A549 (cell line): ENCODE measurements at regions not wholly inside any gene's neighbourhood (a gene's known extent, or its start where the extent isn't known, plus 50 kb on each side); places are given as distances from the start of the nearest gene placed in this dataset.
A peak's percentile ranks its signal among the peaks of the same experiment; 100 is the strongest.

Source experiments
- ATAC-seq, 2 experiments: fragments of 200-7000 bp in 1 of 2; fragments of >200 bp in 1 of 2; cut with Nextera tagmentation in 1 of 2; cut with Tn5 transposase in 1 of 2; 3 replicates each; pipeline versions ENCODE4 v1.8.0 to v1.9.1; 2018 to 2020; ENCODE audit warnings: mild to moderate bottlenecking in 1 of 2, moderate library complexity in 1 of 2
- CTCF ChIA-PET: fragments of 300-600 bp; sonication (Branson Sonifier 250); formaldehyde crosslinking; extraction: SDS; loops from one replicate; lab custom pipeline; 2021; ENCODE audit warnings: antibody characterized with exemption, inconsistent platforms; lab: Yijun Ruan, JAX
- POLR2A ChIA-PET: fragments of 350-600 bp; formaldehyde crosslinking; extraction: SDS; loops from one replicate; lab custom pipeline; 2021; ENCODE audit warnings: antibody characterized with exemption, inconsistent platforms; lab: Yijun Ruan, JAX
- DNase-seq, 2 experiments: peaks; one replicate each; pipeline versions ENCODE4 v3.0.0 to v3.0.0-alpha.2; 2011 to 2016; ENCODE audit warnings: low read depth in 1 of 2, low spot score in 1 of 2
- FAIRE-seq: peaks from 2 replicates; lab custom pipeline; 2011; peaks lifted over from hg19 to GRCh38; lab: Jason Lieb, UNC
- H3K27ac ChIP-seq, 2 experiments: fragments of >200 bp; sonication (Bioruptor Twin); formaldehyde crosslinking; 3 replicates each; pipeline ENCODE4 v1.5.1; 2016 to 2017
- H3K4me1 ChIP-seq: fragments of >200 bp; sonication (Bioruptor Twin); formaldehyde crosslinking; 3 replicates; pipeline ENCODE4 v1.6.1; 2016
- H3K4me2 ChIP-seq: fragments of >200 bp; sonication (Bioruptor Twin); formaldehyde crosslinking; 3 replicates; pipeline ENCODE4 v1.6.1; 2016
- H3K4me3 ChIP-seq: fragments of >200 bp; sonication (Bioruptor Twin); formaldehyde crosslinking; 3 replicates; pipeline ENCODE4 v1.5.1; 2016
- H3K9me3 ChIP-seq: fragments of >200 bp; sonication (Bioruptor Twin); formaldehyde crosslinking; 3 replicates; pipeline ENCODE4 v1.6.1; 2016
- CBX2 ChIP-seq: fragments of 200-600 bp; sonication (generic); IDR thresholded peaks from 2 replicates; pipeline ENCODE4 v1.6.1; 2016; ENCODE audit warnings: low read depth, mild to moderate bottlenecking, borderline replicate concordance
- CEBPB ChIP-seq, 2 experiments: fragments of >200 bp in 1 of 2; sonication (Bioruptor Twin) in 1 of 2; formaldehyde crosslinking in 1 of 2; IDR thresholded peaks; 2 replicates each; pipeline ENCODE4 v1.6.1; 2012 to 2016
- CHD4 ChIP-seq: fragments of 200-600 bp; sonication (generic); IDR thresholded peaks from 2 replicates; pipeline ENCODE4 v1.6.1; 2016; ENCODE audit warnings: antibody characterized with exemption, mild to moderate bottlenecking, borderline replicate concordance
- EP300 ChIP-seq, 2 experiments: fragments of >200 bp; sonication (Bioruptor Twin); formaldehyde crosslinking; IDR thresholded peaks; 2 replicates in 1 of 2; 3 replicates in 1 of 2; pipeline ENCODE4 v1.6.1; 2016 to 2017
- FOSB ChIP-seq: fragments of 250-450 bp; sonication (Bioruptor Pico); IDR thresholded peaks from 2 replicates; pipeline ENCODE4 v1.5.0; 2020; ENCODE audit warnings: mild to moderate bottlenecking, moderate library complexity
- GATA3 ChIP-seq: IDR thresholded peaks from 2 replicates; pipeline ENCODE4 v1.6.1; 2012; ENCODE audit warnings: borderline replicate concordance
- HDAC2 ChIP-seq: fragments of 200-600 bp; sonication (generic); IDR thresholded peaks from 2 replicates; pipeline ENCODE4 v1.6.1; 2016
- HOXB13 ChIP-seq: fragments of 250-450 bp; sonication (Bioruptor Pico); IDR thresholded peaks from 2 replicates; pipeline ENCODE4 v1.5.0; 2020; ENCODE audit warnings: low read depth, mild to moderate bottlenecking, moderate library complexity
- JUNB ChIP-seq: fragments of >200 bp; sonication (Bioruptor Twin); formaldehyde crosslinking; IDR thresholded peaks from 2 replicates; pipeline ENCODE4 v1.6.1; 2016
- KDM1A ChIP-seq: fragments of 200-600 bp; sonication (generic); IDR thresholded peaks from 2 replicates; pipeline ENCODE4 v1.6.1; 2016; ENCODE audit warnings: low read depth, mild to moderate bottlenecking
- KDM5A ChIP-seq: fragments of 200-600 bp; sonication (generic); IDR thresholded peaks from 2 replicates; pipeline ENCODE4 v1.6.1; 2016; ENCODE audit warnings: antibody characterized with exemption, mild to moderate bottlenecking
- MAX ChIP-seq: IDR thresholded peaks from 2 replicates; pipeline ENCODE4 v1.6.1; 2012
- NFE2L2 ChIP-seq: fragments of 150-350 bp; conservative IDR thresholded peaks from 2 replicates; pipeline ENCODE4 v1.6.1; 2014; ENCODE audit warnings: low read length
- NR3C1 ChIP-seq: fragments of >200 bp; sonication (Bioruptor Twin); formaldehyde crosslinking; IDR thresholded peaks from 3 replicates; pipeline ENCODE4 v1.6.1; 2017
- PBX3 ChIP-seq: IDR thresholded peaks from 2 replicates; pipeline ENCODE4 v1.6.1; 2012
- POLR2A ChIP-seq: IDR thresholded peaks from 2 replicates; pipeline ENCODE4 v1.6.1; 2012; ENCODE audit warnings: mild to moderate bottlenecking, low read length
- POLR2AphosphoS2 ChIP-seq: conservative IDR thresholded peaks from 2 replicates; pipeline ENCODE4 v1.6.1; 2012; ENCODE audit warnings: low read length, improper control_type of control experiment, inconsistent platforms
- RAD21 ChIP-seq, 2 experiments: fragments of >200 bp in 1 of 2; sonication (Bioruptor Twin) in 1 of 2; formaldehyde crosslinking in 1 of 2; IDR thresholded peaks in 1 of 2; conservative IDR thresholded peaks in 1 of 2; 2 replicates in 1 of 2; 3 replicates in 1 of 2; pipeline ENCODE4 v1.6.1; 2012 to 2018; ENCODE audit warnings: inconsistent platforms in 1 of 2
- RARB ChIP-seq: fragments of 250-450 bp; sonication (Bioruptor Pico); IDR thresholded peaks from 2 replicates; pipeline ENCODE4 v1.8.0; 2021; ENCODE audit warnings: mild to moderate bottlenecking, moderate library complexity
- SMC3 ChIP-seq: fragments of >200 bp; sonication (Bioruptor Twin); formaldehyde crosslinking; IDR thresholded peaks from 3 replicates; pipeline ENCODE4 v1.6.1; 2018; ENCODE audit warnings: inconsistent platforms
- SREBF2 ChIP-seq: fragments of 450-650 bp; IDR thresholded peaks from 2 replicates; pipeline ENCODE4 v1.6.1; 2014; ENCODE audit warnings: mild to moderate bottlenecking, moderate library complexity
- TFCP2L1 ChIP-seq: fragments of 250-450 bp; sonication (Bioruptor Pico); IDR thresholded peaks from 2 replicates; pipeline ENCODE4 v1.5.0; 2021; ENCODE audit warnings: mild to moderate bottlenecking
- ZFP36 ChIP-seq: fragments of 450-650 bp; IDR thresholded peaks from 2 replicates; pipeline ENCODE4 v1.6.1; 2014; ENCODE audit warnings: borderline replicate concordance; ENCODE audit not compliant: partially characterized antibody
- ZNF302 ChIP-seq: fragments of 250-450 bp; sonication (Bioruptor Pico); IDR thresholded peaks from 2 replicates; pipeline ENCODE4 v1.9.0; 2021; ENCODE audit warnings: inconsistent platforms, mild to moderate bottlenecking, moderate library complexity
- WGBS: methylation state at CpG from one replicate; pipeline ENCODE4 v1.1.6; 2017; ENCODE audit errors: missing lambda C conversion rate; 5-methylcytosine and 5-hydroxymethylcytosine counted together
- TF ChIP-seq, protein P1 (sequence below): fragments of >200 bp; sonication (Bioruptor Twin); formaldehyde crosslinking; IDR thresholded peaks from 3 replicates; pipeline ENCODE4 v1.6.1; 2016
- TF ChIP-seq, protein P2 (sequence below): fragments of 450-650 bp; IDR thresholded peaks from 2 replicates; pipeline ENCODE4 v1.6.1; 2014; ENCODE audit warnings: antibody characterized with exemption
- TF ChIP-seq, protein P3 (sequence below): fragments of 200-600 bp; sonication (generic); IDR thresholded peaks from 2 replicates; pipeline ENCODE4 v1.6.1; 2016; ENCODE audit warnings: antibody characterized with exemption, mild to moderate bottlenecking, moderate library complexity

DNA sequence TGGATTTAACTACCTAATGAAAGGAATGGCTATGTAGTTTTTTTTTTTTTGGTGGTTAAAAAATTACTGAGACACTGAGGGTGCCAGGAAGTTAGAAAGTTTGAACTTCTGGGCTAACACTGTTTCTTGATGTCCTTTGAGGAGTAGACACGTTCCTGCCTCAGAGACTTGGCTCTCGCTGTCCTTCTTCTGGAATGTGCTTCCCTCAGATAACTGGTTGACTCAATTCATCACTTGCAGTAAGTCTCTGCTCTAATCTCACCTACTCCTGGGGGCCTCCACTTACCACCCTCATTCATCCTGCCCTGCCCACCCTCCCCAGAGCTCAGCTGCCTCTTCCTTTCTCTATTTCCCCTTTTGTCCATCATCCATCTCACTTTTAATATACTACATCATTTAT lies 167.0 kb downstream of the YTHDC2 start:
- FAIRE-seq, result no peak
- no peak overlapping the region for H3K4me3 ChIP-seq
- 36% methylated on average over 2 of the region's 2 CpGs for WGBS

GRCh38 chr5:113682497-113683136 lies 169.1 kb downstream of the YTHDC2 start:
- H3K27ac ChIP-seq, result no peak overlapping the region
- no peaks in the 10 kb centered on the region for H3K4me1 ChIP-seq
- no peak overlapping the region for H3K4me3 ChIP-seq
- DNase-seq, result peak in 1 of 2 experiments; percentile 3
- FAIRE-seq, result no peak
- peak in 1 of 2 experiments; percentile 26; a peak in 1 of 6 replicates for ATAC-seq
- no peak overlapping the region for H3K4me2 ChIP-seq
- WGBS, result 28% methylated on average over 6 of the region's 7 CpGs
- TF ChIP-seq EP300 (IDR thresholded peaks at IDR 0.05) (no peak), RAD21 (conservative IDR thresholded peaks at IDR 0.05 in 1 of 2, IDR thresholded peaks at IDR 0.05 in 1 of 2) (peak in 1 of 2 experiments; percentile 17; a peak in 1 of 5 replicates), PBX3 (no peak), JUNB (no peak), CHD4 (no peak)
- POLR2A ChIA-PET, result no interaction called here
- CTCF ChIA-PET, result interaction anchor here (1.0 to 6.1 kb wide), 3 partner anchors 70 to 806 kb away, joined by 3 to 49 read pairs (median 3); no protein-coding TSS in a partner anchor
- no peaks in the 10 kb centered on the region for H3K9me3 ChIP-seq

More for the DNA sequence above, 167.0 kb downstream of the YTHDC2 start:
- H3K4me1 ChIP-seq, result no peaks in the 10 kb centered on the region
- H3K4me2 ChIP-seq, result no peak overlapping the region
- ChIA-PET CTCF (interaction anchor here (0.6 to 6.1 kb wide), 6 partner anchors 8 to 1389 kb away, joined by 3 to 49 read pairs (median 6); no protein-coding TSS in a partner anchor), POLR2A (no interaction called here)
- ATAC-seq (no peak), DNase-seq (no peak)
- no peak for TF ChIP-seq POLR2A
- TF ChIP-seq, protein P1, sequence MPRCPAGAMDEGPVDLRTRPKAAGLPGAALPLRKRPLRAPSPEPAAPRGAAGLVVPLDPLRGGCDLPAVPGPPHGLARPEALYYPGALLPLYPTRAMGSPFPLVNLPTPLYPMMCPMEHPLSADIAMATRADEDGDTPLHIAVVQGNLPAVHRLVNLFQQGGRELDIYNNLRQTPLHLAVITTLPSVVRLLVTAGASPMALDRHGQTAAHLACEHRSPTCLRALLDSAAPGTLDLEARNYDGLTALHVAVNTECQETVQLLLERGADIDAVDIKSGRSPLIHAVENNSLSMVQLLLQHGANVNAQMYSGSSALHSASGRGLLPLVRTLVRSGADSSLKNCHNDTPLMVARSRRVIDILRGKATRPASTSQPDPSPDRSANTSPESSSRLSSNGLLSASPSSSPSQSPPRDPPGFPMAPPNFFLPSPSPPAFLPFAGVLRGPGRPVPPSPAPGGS, result no peak
- no peak for TF ChIP-seq CEBPB (IDR thresholded peaks at IDR 0.05)
- TF ChIP-seq NFE2L2, result no peak
- TF ChIP-seq ZFP36, result no peak
- no peak for TF ChIP-seq HOXB13 (CRISPR knock-in tag)
- no peak for TF ChIP-seq ZNF302
- TF ChIP-seq SREBF2, result no peak
- TF ChIP-seq CBX2, result no peak
- TF ChIP-seq HDAC2, result no peak
- TF ChIP-seq TFCP2L1 (CRISPR knock-in tag), result no peak
- TF ChIP-seq NR3C1, result no peak
- no peak for TF ChIP-seq KDM1A
- H3K9me3 ChIP-seq, result no peaks in the 10 kb centered on the region
- H3K27ac ChIP-seq, result no peak overlapping the region

DNA sequence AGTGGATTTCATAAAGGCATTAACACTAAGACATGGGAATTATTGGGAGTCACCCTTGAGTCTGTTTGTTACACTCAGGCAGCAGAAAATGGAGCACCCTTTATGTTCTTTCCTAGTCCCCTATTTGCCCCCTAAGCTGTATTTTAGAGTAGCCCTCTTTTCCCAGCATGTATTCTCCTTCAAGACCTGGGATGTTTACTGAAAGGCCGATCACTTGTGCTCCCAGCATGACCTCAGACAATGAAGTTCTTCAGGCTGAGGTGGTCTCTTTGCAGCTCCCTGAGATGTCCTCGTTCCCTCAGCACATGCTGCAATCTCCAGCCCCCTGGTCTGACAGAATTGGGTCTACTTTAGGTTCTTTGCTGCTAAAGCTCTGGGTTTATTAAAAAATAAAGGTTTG lies 169.7 kb downstream of the YTHDC2 start:
- H3K4me1 ChIP-seq, result no peaks in the 10 kb centered on the region
- FAIRE-seq (no peak), DNase-seq (no peak), ATAC-seq (no peak)
- POLR2A ChIA-PET, result no interaction called here
- no peak overlapping the region for H3K27ac ChIP-seq
- CTCF ChIA-PET, result interaction anchor here (1.6 to 6.1 kb wide), 2 partner anchors 71 to 766 kb away, joined by 3 to 49 read pairs; no protein-coding TSS in a partner anchor
- 7% methylated on average over 2 of the region's 2 CpGs for WGBS
- H3K4me2 ChIP-seq, result no peak overlapping the region
- H3K9me3 ChIP-seq, result no peaks in the 10 kb centered on the region
- H3K4me3 ChIP-seq, result no peak overlapping the region
- no peak for TF ChIP-seq ZNF302
- no peak for TF ChIP-seq HDAC2
- no peak for TF ChIP-seq GATA3
- TF ChIP-seq ZFP36, result no peak
- TF ChIP-seq SMC3, result no peak
- TF ChIP-seq, protein P1, result no peak
- TF ChIP-seq, protein P2, sequence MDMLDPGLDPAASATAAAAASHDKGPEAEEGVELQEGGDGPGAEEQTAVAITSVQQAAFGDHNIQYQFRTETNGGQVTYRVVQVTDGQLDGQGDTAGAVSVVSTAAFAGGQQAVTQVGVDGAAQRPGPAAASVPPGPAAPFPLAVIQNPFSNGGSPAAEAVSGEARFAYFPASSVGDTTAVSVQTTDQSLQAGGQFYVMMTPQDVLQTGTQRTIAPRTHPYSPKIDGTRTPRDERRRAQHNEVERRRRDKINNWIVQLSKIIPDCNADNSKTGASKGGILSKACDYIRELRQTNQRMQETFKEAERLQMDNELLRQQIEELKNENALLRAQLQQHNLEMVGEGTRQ, result no peak
- TF ChIP-seq, protein P3, sequence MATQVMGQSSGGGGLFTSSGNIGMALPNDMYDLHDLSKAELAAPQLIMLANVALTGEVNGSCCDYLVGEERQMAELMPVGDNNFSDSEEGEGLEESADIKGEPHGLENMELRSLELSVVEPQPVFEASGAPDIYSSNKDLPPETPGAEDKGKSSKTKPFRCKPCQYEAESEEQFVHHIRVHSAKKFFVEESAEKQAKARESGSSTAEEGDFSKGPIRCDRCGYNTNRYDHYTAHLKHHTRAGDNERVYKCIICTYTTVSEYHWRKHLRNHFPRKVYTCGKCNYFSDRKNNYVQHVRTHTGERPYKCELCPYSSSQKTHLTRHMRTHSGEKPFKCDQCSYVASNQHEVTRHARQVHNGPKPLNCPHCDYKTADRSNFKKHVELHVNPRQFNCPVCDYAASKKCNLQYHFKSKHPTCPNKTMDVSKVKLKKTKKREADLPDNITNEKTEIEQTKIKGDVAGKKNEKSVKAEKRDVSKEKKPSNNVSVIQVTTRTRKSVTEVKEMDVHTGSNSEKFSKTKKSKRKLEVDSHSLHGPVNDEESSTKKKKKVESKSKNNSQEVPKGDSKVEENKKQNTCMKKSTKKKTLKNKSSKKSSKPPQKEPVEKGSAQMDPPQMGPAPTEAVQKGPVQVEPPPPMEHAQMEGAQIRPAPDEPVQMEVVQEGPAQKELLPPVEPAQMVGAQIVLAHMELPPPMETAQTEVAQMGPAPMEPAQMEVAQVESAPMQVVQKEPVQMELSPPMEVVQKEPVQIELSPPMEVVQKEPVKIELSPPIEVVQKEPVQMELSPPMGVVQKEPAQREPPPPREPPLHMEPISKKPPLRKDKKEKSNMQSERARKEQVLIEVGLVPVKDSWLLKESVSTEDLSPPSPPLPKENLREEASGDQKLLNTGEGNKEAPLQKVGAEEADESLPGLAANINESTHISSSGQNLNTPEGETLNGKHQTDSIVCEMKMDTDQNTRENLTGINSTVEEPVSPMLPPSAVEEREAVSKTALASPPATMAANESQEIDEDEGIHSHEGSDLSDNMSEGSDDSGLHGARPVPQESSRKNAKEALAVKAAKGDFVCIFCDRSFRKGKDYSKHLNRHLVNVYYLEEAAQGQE, result no peak
- TF ChIP-seq MAX, result no peak
- no peak for TF ChIP-seq KDM1A
- TF ChIP-seq FOSB, result no peak
- no peak for TF ChIP-seq RARB (CRISPR knock-in tag)
- TF ChIP-seq SREBF2, result no peak
- TF ChIP-seq TFCP2L1 (CRISPR knock-in tag), result no peak
- TF ChIP-seq POLR2A, result no peak
- no peak for TF ChIP-seq POLR2AphosphoS2
- TF ChIP-seq KDM5A, result no peak
